ENCODE measurements at regions not wholly inside any gene's neighbourhood (a gene's known extent, or its start where the extent isn't known, plus 50 kb on each side); places are given as distances from the start of the nearest gene placed in this dataset.

- POLR2A ChIA-PET = no interaction called here
- no peak for DNase-seq
- Mint-ChIP-seq H3K27me3 (peaks cover 3% of the 10 kb centered on the region), H3K27ac (no peak overlapping the region), H3K36me3 (ENCODE audit: low read depth) (no peaks in the 10 kb centered on the region), H3K9me3 (no peaks in the 10 kb centered on the region), H3K4me1 (no peaks in the 10 kb centered on the region), H3K4me3 (no peak overlapping the region)
- CTCF ChIA-PET = no interaction called here
These were observed 262.5 kb downstream of the NPR3 start for GRCh38 chr5:32973646-32974045.

GRCh38 chr5:32975656-32976375, 264.7 kb downstream of the NPR3 start:
- Mint-ChIP-seq H3K36me3 (ENCODE audit: low read depth) (no peaks in the 10 kb centered on the region), H3K4me1 (no peaks in the 10 kb centered on the region), H3K27ac (no peak overlapping the region), H3K4me3 (no peak overlapping the region), H3K27me3 (peaks cover 3% of the 10 kb centered on the region), H3K9me3 (no peaks in the 10 kb centered on the region)
- ChIA-PET POLR2A (no interaction called here), CTCF (no interaction called here)
- no peak for DNase-seq

- Mint-ChIP-seq H3K9me3 (no peaks in the 10 kb centered on the region), H3K36me3 (ENCODE audit: low read depth) (no peaks in the 10 kb centered on the region), H3K4me3 (no peak overlapping the region), H3K27ac (no peak overlapping the region), H3K27me3 (peaks cover 3% of the 10 kb centered on the region), H3K4me1 (no peaks in the 10 kb centered on the region)
- ChIA-PET CTCF (no interaction called here), POLR2A (no interaction called here)
- DNase-seq = no peak
These were observed 269.9 kb downstream of the NPR3 start for GRCh38 chr5:32981061-32981460.

GRCh38 chr5:32984851-32985610, 273.9 kb downstream of the NPR3 start:
- CTCF ChIA-PET = no interaction called here
- no peaks in the 10 kb centered on the region for H3K27me3 Mint-ChIP-seq
- H3K36me3 Mint-ChIP-seq (ENCODE audit: low read depth) = no peaks in the 10 kb centered on the region
- no peak for DNase-seq
- H3K4me1 Mint-ChIP-seq = no peaks in the 10 kb centered on the region
- POLR2A ChIA-PET = no interaction called here
- no peak overlapping the region for H3K27ac Mint-ChIP-seq
- H3K4me3 Mint-ChIP-seq = no peak overlapping the region
- no peaks in the 10 kb centered on the region for H3K9me3 Mint-ChIP-seq

GRCh38 chr5:32989815-32990214, 278.7 kb downstream of the NPR3 start:
- H3K9me3 Mint-ChIP-seq = peaks cover 2% of the 10 kb centered on the region
- no peaks in the 10 kb centered on the region for H3K4me1 Mint-ChIP-seq
- no peak overlapping the region for H3K4me3 Mint-ChIP-seq
- DNase-seq = no peak
- ChIA-PET CTCF (no interaction called here), POLR2A (no interaction called here)
- H3K36me3 Mint-ChIP-seq (ENCODE audit: low read depth) = no peaks in the 10 kb centered on the region
- no peaks in the 10 kb centered on the region for H3K27me3 Mint-ChIP-seq
- H3K27ac Mint-ChIP-seq = no peak overlapping the region

- H3K4me3 Mint-ChIP-seq = no peak overlapping the region
- POLR2A ChIA-PET = no interaction called here
- no peak for DNase-seq
- H3K4me1 Mint-ChIP-seq = no peaks in the 10 kb centered on the region
- no peak overlapping the region for H3K27ac Mint-ChIP-seq
- peaks cover 2% of the 10 kb centered on the region for H3K9me3 Mint-ChIP-seq
- CTCF ChIA-PET = no interaction called here
- H3K36me3 Mint-ChIP-seq (ENCODE audit: low read depth) = no peaks in the 10 kb centered on the region
- no peaks in the 10 kb centered on the region for H3K27me3 Mint-ChIP-seq
These were observed 279.7 kb downstream of the NPR3 start for GRCh38 chr5:32990593-32991420.

- Mint-ChIP-seq H3K9me3 (peaks cover 2% of the 10 kb centered on the region), H3K4me1 (no peaks in the 10 kb centered on the region), H3K27ac (no peak overlapping the region), H3K36me3 (ENCODE audit: low read depth) (no peaks in the 10 kb centered on the region), H3K27me3 (no peaks in the 10 kb centered on the region), H3K4me3 (no peak overlapping the region)
- ChIA-PET CTCF (no interaction called here), POLR2A (no interaction called here)
- DNase-seq = no peak
These were observed 280.3 kb downstream of the NPR3 start for GRCh38 chr5:32991421-32991815.

GRCh38 chr5:32996336-32996735, 285.2 kb downstream of the NPR3 start:
- no peaks in the 10 kb centered on the region for H3K27me3 Mint-ChIP-seq
- no peak overlapping the region for H3K4me3 Mint-ChIP-seq
- H3K36me3 Mint-ChIP-seq (ENCODE audit: low read depth) = no peaks in the 10 kb centered on the region
- H3K9me3 Mint-ChIP-seq = peaks cover 4% of the 10 kb centered on the region
- no peaks in the 10 kb centered on the region for H3K4me1 Mint-ChIP-seq
- ChIA-PET CTCF (no interaction called here), POLR2A (no interaction called here)
- DNase-seq = no peak
- H3K27ac Mint-ChIP-seq = no peak overlapping the region

GRCh38 chr5:33008751-33009418, 297.8 kb downstream of the NPR3 start:
- CTCF ChIA-PET = no interaction called here
- no peaks in the 10 kb centered on the region for H3K36me3 Mint-ChIP-seq (ENCODE audit: low read depth)
- no peaks in the 10 kb centered on the region for H3K27me3 Mint-ChIP-seq

GRCh38 chr5:33010846-33011245, 299.7 kb downstream of the NPR3 start:
- Mint-ChIP-seq H3K27ac (no peak overlapping the region), H3K4me3 (no peak overlapping the region), H3K27me3 (no peaks in the 10 kb centered on the region), H3K9me3 (peaks cover 2% of the 10 kb centered on the region), H3K36me3 (ENCODE audit: low read depth) (no peaks in the 10 kb centered on the region), H3K4me1 (no peaks in the 10 kb centered on the region)
- CTCF ChIA-PET = no interaction called here
- POLR2A ChIA-PET = no interaction called here
- no peak for DNase-seq

More at GRCh38 chr5:33008751-33009418, 297.8 kb downstream of the NPR3 start:
- Mint-ChIP-seq H3K27ac (no peak overlapping the region), H3K9me3 (peaks cover 2% of the 10 kb centered on the region), H3K4me3 (no peak overlapping the region), H3K4me1 (no peaks in the 10 kb centered on the region)
- POLR2A ChIA-PET = no interaction called here
- no peak for DNase-seq

- no peaks in the 10 kb centered on the region for H3K36me3 Mint-ChIP-seq (ENCODE audit: low read depth)
- POLR2A ChIA-PET = no interaction called here
- H3K4me1 Mint-ChIP-seq = no peaks in the 10 kb centered on the region
- CTCF ChIA-PET = no interaction called here
- H3K4me3 Mint-ChIP-seq = no peak overlapping the region
- no peaks in the 10 kb centered on the region for H3K27me3 Mint-ChIP-seq
- H3K27ac Mint-ChIP-seq = no peak overlapping the region
- no peak for DNase-seq
- H3K9me3 Mint-ChIP-seq = peaks cover 3% of the 10 kb centered on the region
These were observed 300.7 kb downstream of the NPR3 start for GRCh38 chr5:33011801-33012200.

- H3K4me3 Mint-ChIP-seq = no peak overlapping the region
- H3K9me3 Mint-ChIP-seq = peaks cover 2% of the 10 kb centered on the region
- DNase-seq = no peak
- no peaks in the 10 kb centered on the region for H3K4me1 Mint-ChIP-seq
- POLR2A ChIA-PET = no interaction called here
- H3K36me3 Mint-ChIP-seq (ENCODE audit: low read depth) = no peaks in the 10 kb centered on the region
- H3K27ac Mint-ChIP-seq = no peak overlapping the region
- H3K27me3 Mint-ChIP-seq = no peaks in the 10 kb centered on the region
- CTCF ChIA-PET = no interaction called here
These were observed 312.5 kb downstream of the NPR3 start for GRCh38 chr5:33023649-33024048.
